Esophagus muscularis mucosa (tissue), 4 donors: ENCODE measurements at regions not wholly inside any gene's neighbourhood (a gene's known extent, or its start where the extent isn't known, plus 50 kb on each side); places are given as distances from the start of the nearest gene placed in this dataset.

Experiments used
- CTCF ChIP-seq, 3 experiments: fragments of 200-600 bp in 2 of 3; fragments of 450-650 bp in 1 of 3; sonication (generic) in 2 of 3; IDR thresholded peaks; one replicate each; pipeline ENCODE4 v1.5.1; 2017 to 2019; ENCODE audit warnings: antibody characterized with exemption in 3 of 3, mild to moderate bottlenecking in 2 of 3, moderate library complexity in 1 of 3
- EP300 ChIP-seq: sonication (generic); formaldehyde crosslinking; IDR thresholded peaks from one replicate; pipeline ENCODE4 v1.6.1; 2017; ENCODE audit warnings: antibody characterized with exemption
- POLR2A ChIP-seq: fragments of 450-650 bp; IDR thresholded peaks from one replicate; pipeline ENCODE4 v1.6.1; 2017; ENCODE audit warnings: antibody characterized with exemption, moderate library complexity, mild to moderate bottlenecking, low read depth
- POLR2AphosphoS5 ChIP-seq, 2 donors: sonication (generic); formaldehyde crosslinking; IDR thresholded peaks; one replicate each; pipeline ENCODE4 v1.6.1; 2017; ENCODE audit warnings: antibody characterized with exemption in 2 of 2

- TF ChIP-seq POLR2AphosphoS5 (IDR thresholded peaks at IDR 0.05) (no peak), POLR2A (no peak), CTCF (IDR thresholded peaks at IDR 0.05) (no peak), EP300 (no peak)
Observed at GRCh38 chr15:96183514-96183850, 147.0 kb upstream of the NR2F2 start.
